Subcutaneous abdominal adipose tissue (tissue), 5 donors: ENCODE measurements at regions not wholly inside any gene's neighbourhood (a gene's known extent, or its start where the extent isn't known, plus 50 kb on each side); places are given as distances from the start of the nearest gene placed in this dataset.

Source experiments
- H3K27ac ChIP-seq: one replicate; pipeline ENCODE4 v1.7.0; 2013; ENCODE audit warnings: low read depth, mild to moderate bottlenecking, inconsistent platforms, low read length, moderate library complexity
- H3K27me3 ChIP-seq, 5 donors: one replicate each; pipeline ENCODE4 v1.7.0; 2013; ENCODE audit warnings: low read length in 5 of 5, inconsistent platforms in 1 of 5; ENCODE audit not compliant: control insufficient read depth in 5 of 5, insufficient read depth in 4 of 5
- H3K36me3 ChIP-seq, 5 donors: one replicate each; pipeline ENCODE4 v1.7.0; 2013; ENCODE audit warnings: low read length in 5 of 5; ENCODE audit not compliant: control insufficient read depth in 5 of 5, insufficient read depth in 5 of 5
- H3K4me1 ChIP-seq, 5 donors: one replicate each; pipeline ENCODE4 v1.7.0; 2013; ENCODE audit warnings: low read length in 5 of 5, mild to moderate bottlenecking in 3 of 5, moderate library complexity in 1 of 5; ENCODE audit not compliant: control insufficient read depth in 5 of 5, insufficient read depth in 5 of 5
- H3K4me3 ChIP-seq, 5 donors: one replicate each; pipeline ENCODE4 v1.7.0; 2013; ENCODE audit warnings: low read length in 5 of 5, low read depth in 1 of 5
- H3K9ac ChIP-seq, 5 donors: one replicate each; pipeline ENCODE4 v1.7.0; 2013; ENCODE audit warnings: low read length in 5 of 5, mild to moderate bottlenecking in 4 of 5, moderate library complexity in 3 of 5
- H3K9me3 ChIP-seq, 5 donors: one replicate each; pipeline ENCODE4 v1.7.0; 2013; ENCODE audit warnings: low read length in 5 of 5; ENCODE audit not compliant: control insufficient read depth in 5 of 5
- donor health status: healthy.
- donor health status: healthy.
- donor health status: healthy.
- donor health status: healthy.
- donor health status: healthy.

GRCh38 chr6:22218410-22218809 lies 78.4 kb downstream of the PRL start:
- Histone ChIP-seq H3K9me3 (no peaks in the 10 kb centered on the region), H3K27me3 (no peaks in the 10 kb centered on the region), H3K4me3 (no peak overlapping the region), H3K36me3 (no peaks in the 10 kb centered on the region), H3K9ac (no peak overlapping the region), H3K4me1 (peaks cover 0 to 6% (median 0%) of the 10 kb centered on the region in 5 donors), H3K27ac (no peak overlapping the region)

DNA sequence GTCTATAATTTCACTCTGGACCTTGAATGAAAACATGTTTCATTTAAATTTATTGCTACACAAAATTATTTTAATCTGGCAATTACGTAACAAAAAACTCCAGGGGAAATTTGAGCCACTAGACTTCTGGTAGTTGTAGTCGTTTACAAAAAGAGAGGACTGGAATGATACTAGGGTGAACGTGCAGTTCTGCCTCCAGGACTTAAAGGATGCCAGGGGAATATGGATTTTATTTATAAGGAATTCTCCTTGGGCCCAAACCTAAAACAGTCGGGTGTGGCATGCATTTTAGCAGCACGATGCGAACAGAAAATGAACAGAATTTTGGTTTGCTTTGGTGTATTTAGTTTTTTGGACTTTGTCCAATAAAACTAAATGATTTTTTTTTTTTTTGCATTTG lies 76.9 kb downstream of the PRL start:
- Histone ChIP-seq H3K4me1 (peaks cover 0 to 6% (median 0%) of the 10 kb centered on the region in 5 donors), H3K9me3 (no peaks in the 10 kb centered on the region), H3K4me3 (no peak overlapping the region), H3K27ac (no peak overlapping the region), H3K9ac (no peak overlapping the region), H3K36me3 (no peaks in the 10 kb centered on the region), H3K27me3 (no peaks in the 10 kb centered on the region)

- H3K9ac ChIP-seq: no peak overlapping the region
- no peak overlapping the region for H3K27ac ChIP-seq
- no peaks in the 10 kb centered on the region for H3K9me3 ChIP-seq
These were observed 75.6 kb downstream of the PRL start for GRCh38 chr6:22221211-22221610.

GRCh38 chr6:22221630-22222029 lies 75.2 kb downstream of the PRL start:
- H3K27me3 ChIP-seq: no peaks in the 10 kb centered on the region
- H3K27ac ChIP-seq: no peak overlapping the region
- H3K36me3 ChIP-seq: no peaks in the 10 kb centered on the region
- H3K9me3 ChIP-seq: no peaks in the 10 kb centered on the region
- no peak overlapping the region for H3K9ac ChIP-seq
- H3K4me1 ChIP-seq: peaks cover 0 to 6% (median 0%) of the 10 kb centered on the region in 5 donors
- H3K4me3 ChIP-seq: no peak overlapping the region

More at GRCh38 chr6:22221211-22221610, 75.6 kb downstream of the PRL start:
- H3K36me3 ChIP-seq: no peaks in the 10 kb centered on the region
- no peak overlapping the region for H3K4me3 ChIP-seq
- H3K27me3 ChIP-seq: no peaks in the 10 kb centered on the region
- peaks cover 0 to 6% (median 0%) of the 10 kb centered on the region in 5 donors for H3K4me1 ChIP-seq

- Histone ChIP-seq H3K9me3 (no peaks in the 10 kb centered on the region), H3K27me3 (no peaks in the 10 kb centered on the region), H3K4me3 (no peak overlapping the region), H3K36me3 (no peaks in the 10 kb centered on the region), H3K27ac (no peak overlapping the region), H3K9ac (no peak overlapping the region), H3K4me1 (peaks cover 0 to 6% (median 0%) of the 10 kb centered on the region in 5 donors)
These were observed 74.4 kb downstream of the PRL start for GRCh38 chr6:22222469-22222868.

DNA sequence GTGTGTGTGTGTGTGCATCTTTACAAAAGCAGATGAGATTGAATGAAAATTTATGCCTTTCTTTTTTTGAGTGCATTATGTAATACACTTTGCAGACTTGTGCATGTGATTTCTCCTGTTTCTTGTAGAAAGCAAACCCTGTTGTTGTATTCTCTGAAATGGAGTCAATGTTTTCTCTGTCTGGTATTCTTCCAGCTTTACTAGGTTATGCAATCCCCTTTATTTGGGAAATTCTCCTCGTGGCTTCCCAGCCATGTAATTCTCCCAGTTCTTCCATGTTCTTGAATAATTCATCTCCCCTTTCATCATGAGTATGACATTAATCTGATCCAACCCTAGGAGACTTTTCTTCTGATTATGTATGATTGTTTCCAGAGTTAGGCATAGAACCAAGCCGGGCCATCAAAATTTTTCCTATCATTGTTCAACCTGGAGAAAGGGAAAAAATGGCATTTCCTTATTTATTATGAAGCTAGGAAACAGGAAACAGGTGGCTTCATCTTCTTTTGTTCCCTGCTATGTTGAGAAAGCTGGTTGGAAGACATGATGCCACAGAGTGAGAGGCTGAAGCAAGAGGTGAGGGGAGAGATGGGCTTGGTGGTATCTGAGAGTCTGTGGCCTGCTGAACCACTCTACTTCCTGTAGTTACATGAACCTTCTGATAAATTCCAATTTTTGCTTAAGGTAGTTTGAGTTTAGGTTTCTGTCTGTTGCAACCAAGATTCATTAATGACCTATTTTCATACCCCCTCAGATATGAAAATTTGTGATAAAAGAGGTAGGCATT lies 68.8 kb downstream of the PRL start:
- Histone ChIP-seq H3K9me3 (no peaks in the 10 kb centered on the region), H3K4me3 (no peak overlapping the region), H3K9ac (no peak overlapping the region), H3K36me3 (no peaks in the 10 kb centered on the region), H3K4me1 (peaks cover 0 to 8% (median 0%) of the 10 kb centered on the region in 5 donors), H3K27me3 (no peaks in the 10 kb centered on the region), H3K27ac (no peak overlapping the region)

- H3K27ac ChIP-seq: no peak overlapping the region
- peaks cover 0 to 8% (median 0%) of the 10 kb centered on the region in 5 donors for H3K4me1 ChIP-seq
- H3K36me3 ChIP-seq: no peaks in the 10 kb centered on the region
- no peaks in the 10 kb centered on the region for H3K9me3 ChIP-seq
- H3K4me3 ChIP-seq: no peak overlapping the region
- no peaks in the 10 kb centered on the region for H3K27me3 ChIP-seq
- H3K9ac ChIP-seq: no peak overlapping the region
These were observed 65.8 kb downstream of the PRL start for GRCh38 chr6:22231050-22231449.

DNA sequence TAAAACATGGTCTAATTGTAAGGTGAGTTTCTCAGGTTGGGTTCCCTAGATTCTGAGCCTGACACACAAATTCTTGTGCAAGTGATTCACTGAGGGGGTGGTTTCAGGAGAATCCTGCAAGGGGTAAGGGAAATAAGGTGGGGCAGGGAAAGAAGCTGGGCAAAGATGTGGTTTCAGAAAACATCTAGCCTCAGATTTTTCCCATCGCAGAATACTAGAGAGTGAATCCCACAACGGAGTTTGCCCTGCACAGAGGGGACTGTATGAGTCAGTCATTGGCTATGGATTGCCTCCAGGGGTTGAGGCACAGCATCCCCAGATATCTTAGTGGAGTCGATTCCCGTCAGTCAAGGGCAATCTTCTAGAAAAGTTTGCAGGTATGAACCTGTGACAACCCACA lies 65.2 kb downstream of the PRL start:
- Histone ChIP-seq H3K4me1 (peaks cover 0 to 8% (median 0%) of the 10 kb centered on the region in 5 donors), H3K9me3 (peaks cover 0 to 2% (median 0%) of the 10 kb centered on the region in 5 donors), H3K4me3 (no peak overlapping the region), H3K27ac (no peak overlapping the region), H3K27me3 (no peaks in the 10 kb centered on the region), H3K36me3 (no peaks in the 10 kb centered on the region), H3K9ac (no peak overlapping the region)

DNA sequence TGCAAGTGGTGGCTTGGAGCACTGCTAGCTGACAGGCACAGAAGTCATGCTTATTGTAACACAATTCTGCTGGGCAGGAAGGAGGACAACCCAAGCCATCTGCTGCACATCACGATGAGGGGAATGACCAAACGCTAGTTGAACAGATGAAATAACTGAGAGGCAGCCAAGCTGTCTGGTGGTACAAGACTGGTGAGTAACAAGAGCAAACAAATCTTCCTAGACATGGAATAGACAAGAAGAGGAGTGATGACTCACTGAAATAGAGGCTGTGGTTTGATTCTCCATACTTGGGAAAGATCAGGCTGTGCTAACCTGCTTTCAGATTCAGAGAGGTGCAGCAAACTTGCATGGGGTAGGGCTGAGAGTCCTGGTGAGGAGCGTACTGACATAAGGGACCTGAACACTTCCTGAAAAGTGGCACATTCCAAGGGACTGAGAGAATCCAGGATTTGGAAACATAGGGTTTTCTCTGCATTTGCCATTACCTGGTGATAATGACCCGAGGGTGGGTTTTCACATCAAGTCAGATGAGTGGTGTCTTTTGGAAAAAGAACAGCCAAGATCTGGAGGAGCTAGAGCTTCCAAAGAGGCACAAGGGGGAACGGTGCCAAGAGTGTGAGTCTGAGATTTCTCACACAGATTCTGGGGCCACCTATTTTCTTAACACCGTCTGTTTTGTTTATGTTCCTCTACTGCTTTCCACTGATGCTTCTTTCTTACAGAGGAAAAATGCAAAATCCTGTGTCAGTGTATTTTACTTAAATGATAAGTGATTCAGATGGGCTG lies 60.0 kb downstream of the PRL start:
- peaks cover 0 to 10% (median 0%) of the 10 kb centered on the region in 5 donors for H3K4me1 ChIP-seq

More for the DNA sequence above, 60.0 kb downstream of the PRL start:
- H3K4me3 ChIP-seq: no peak overlapping the region
- H3K36me3 ChIP-seq: no peaks in the 10 kb centered on the region
- H3K27me3 ChIP-seq: no peaks in the 10 kb centered on the region
- H3K27ac ChIP-seq: no peak overlapping the region
- H3K9me3 ChIP-seq: peaks cover 0 to 3% (median 0%) of the 10 kb centered on the region in 5 donors
- H3K9ac ChIP-seq: no peak overlapping the region
